HG03565 (cell line): ENCODE measurements at regions not wholly inside any gene's neighbourhood (a gene's known extent, or its start where the extent isn't known, plus 50 kb on each side); places are given as distances from the start of the nearest gene placed in this dataset.

Experiments used
- ATAC-seq: cut with Tn5 transposase; IDR thresholded peaks from one replicate; pipeline ENCODE4 v1.9.1; 2021; ENCODE audit warnings: mild to moderate bottlenecking, moderate library complexity; ENCODE audit not compliant: unreplicated experiment

DNA sequence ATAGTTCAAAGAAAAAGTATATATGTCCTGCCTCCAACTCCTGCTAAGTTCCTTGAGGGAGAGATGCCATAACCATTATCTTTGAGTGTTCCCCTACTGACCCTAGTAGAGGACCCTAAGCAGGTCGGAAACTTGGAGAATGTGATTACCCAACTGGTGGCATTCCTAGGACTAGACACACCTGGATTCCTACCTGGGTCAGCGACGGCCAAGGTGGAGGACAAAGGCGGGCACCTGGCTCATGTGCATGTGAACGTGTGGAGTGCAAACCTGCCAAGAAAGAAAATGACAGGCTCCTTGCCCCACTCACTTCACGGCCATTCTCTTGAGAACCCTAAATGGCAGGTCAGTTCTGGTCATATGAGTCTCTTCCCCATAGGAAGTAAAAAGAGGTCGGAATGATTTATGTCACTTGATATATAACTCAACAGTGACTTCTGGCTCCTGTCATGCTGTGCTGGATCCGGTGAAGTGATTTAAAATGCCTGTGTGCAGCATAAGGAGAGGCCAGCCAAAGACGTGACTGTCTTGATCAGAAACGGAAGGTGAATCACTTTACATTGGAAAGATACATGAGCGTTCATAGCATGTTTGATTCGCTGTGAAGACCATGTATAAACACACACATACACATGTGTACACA, 371.6 kb downstream of the EIPR1 start:
- ATAC-seq = no peak

DNA sequence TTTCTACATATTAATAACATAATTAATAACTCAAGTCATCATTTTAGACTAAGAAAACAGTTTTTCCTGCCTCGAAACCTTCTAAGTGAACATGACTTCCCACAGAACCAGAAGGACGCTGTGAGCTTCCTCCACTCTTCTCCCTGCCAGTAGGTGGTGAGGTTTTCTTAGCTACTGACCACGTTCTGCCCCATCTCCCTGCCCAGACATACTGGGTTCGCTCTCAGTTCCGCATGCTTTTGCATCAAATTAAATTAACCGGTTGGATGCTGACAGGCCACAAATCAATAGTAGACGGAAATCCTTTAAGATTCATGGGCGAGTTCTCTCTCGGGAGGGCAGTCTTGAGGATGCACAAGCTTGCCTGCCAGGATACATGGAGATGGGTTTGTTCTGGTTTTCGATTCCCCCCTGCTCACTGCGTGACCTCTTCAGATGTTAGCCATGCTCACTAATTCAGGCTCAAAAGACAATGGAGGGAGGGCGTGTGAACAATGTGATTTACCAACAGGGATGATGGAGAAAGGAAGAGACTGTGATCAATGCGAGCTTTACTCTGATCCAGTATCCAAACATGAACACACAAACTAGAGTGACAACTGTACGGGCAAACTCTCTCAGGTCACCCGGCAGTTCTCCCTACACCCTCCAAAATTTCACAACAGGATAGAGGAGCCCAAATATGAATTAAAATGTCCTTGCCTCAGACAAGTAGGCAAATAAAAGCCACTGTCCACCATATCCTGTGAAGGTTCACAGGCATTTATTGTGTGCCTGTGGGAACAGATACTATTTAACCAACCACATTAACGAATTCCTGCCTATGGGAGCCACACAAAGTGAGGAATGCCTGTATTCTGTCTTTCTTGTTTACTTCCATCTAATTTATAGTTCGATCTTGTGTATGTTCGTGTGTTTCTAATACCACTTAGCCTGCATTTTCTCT, 375.7 kb downstream of the EIPR1 start:
- ATAC-seq = no peak

DNA sequence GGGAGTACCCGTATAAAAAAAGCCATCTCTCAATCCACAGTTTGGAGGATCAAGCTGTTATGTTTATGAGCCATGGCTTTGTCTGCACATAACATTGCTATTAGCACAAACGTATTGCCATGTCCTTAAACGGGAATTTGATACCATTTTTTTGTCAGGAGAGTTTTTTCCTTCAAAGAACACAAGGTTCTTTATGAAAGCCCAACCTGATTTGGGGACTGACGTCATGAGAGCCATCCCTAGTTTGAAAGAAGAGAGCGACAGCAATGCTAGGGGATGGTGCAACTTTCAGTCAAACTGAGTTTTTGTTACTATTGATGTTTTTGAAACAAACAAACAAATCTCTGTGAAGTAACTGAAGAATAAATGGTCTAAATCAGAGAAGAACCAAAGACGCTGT, 376.6 kb downstream of the EIPR1 start:
- no peak for ATAC-seq

DNA sequence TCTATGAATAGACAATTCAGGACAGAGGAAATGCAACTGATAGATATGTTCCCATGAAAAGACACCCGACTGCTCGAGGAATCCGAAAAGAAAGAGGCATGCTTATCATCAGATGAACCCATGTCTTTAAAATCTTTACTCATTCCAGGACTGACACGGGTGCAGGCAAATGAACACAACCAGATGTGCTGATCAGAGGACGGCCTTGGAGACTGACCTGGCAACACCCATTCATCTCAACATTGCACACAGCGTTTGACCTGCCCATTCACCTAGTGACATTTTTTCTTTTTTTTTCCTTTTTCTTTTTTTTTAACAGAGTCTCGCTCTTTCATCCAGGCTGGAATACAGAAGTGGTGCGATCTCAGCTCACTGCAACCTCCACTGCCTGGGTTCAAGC, 377.5 kb downstream of the EIPR1 start:
- ATAC-seq = no peak

DNA sequence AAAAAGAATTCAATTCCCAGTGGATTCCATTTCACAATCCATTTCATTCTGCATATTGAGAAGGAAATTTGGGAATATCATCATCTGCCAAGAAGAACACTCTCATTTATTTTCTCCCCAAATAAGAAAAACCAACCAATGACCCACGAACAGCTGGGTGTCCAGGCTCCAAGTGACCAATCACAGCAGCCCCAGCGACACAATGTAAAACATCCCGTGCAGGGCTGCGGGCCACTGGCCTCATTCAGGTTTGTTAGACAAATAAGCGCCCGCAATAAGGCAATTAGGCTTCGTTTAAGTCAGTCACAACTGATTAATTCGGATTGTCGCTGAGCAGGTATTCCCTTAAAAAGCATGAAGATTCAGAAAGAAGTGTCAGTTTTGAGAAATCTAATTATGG, 378.6 kb downstream of the EIPR1 start:
- ATAC-seq = no peak

DNA sequence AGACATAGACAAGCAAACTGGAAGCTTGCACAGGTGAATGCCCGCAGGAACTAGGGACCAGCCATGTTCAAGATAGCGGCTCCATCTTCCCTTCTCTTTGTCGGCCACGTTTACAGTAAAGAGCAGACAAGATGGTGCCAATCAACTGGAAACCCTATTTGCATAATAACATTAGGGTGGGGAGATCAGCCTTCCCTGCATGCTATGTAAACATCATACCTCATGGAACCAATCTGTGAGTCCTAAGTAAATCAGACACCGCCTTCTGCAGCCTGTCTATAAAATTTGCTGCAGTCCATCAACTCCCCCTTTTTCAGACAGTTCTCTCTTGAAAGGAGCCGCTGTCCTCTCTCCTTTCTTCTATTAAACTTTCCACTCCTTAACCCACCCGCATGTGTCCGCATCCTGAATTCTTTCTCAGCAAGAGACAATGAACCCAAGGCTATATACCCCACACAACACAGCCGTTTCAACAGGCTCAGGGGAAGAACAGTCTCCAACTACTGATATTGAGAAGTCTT, 384.4 kb downstream of the EIPR1 start:
- ATAC-seq = no peak

DNA sequence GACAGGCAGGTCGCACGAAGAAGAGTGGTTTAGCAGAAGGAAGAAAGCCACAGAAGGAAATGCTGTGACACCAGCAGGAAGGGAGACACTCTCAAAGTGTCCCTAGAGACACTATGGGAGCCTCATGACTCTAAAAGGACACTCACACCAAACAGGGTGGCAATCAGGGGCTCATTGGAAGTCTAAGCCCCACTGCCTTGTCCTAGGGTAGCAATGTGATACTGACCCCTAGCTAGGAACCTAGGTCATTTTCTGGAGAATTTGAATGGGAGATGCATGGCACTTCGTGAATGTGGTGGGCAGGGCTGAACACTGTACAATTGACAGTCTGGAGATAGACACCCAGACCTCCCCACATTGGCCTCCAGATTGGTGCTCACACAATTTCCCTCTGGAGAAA, 385.0 kb downstream of the EIPR1 start:
- no peak for ATAC-seq

DNA sequence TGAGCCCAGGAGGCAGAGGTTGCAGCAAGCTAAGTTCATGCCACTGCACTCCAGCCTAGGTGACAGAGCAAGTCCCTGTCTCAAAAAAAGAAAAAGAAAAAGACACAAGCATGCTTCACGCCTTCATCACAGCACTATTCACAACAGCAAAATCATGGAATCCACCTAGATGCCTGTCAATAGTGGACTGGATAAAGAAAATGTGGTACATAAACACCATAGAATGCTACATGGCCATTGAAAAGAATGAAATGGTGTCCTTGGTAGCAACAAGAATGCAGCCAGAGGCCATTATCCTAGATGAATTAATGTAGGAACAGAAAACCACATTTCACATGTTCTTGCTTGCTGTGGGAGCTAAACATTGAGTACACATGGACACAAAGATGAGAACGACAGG, 392.6 kb downstream of the EIPR1 start:
- no peak for ATAC-seq

DNA sequence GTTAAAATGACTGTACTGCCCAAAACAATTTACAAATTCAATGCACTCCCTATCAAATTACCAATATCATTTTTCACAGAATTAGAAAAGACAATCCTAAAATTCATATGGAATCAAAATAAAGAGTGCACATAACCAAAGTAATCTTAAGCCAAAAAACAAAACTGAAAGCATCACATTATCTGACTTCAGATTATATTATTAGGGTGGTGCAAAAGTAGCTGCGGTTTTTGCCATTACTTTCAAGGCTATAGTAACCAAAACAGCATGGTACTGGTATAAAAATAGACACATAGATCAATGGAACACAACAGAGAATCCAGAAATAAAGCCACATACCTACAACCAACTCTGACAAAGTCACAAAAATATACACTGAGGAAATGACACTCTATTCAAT, 396.6 kb downstream of the EIPR1 start:
- no peak for ATAC-seq

DNA sequence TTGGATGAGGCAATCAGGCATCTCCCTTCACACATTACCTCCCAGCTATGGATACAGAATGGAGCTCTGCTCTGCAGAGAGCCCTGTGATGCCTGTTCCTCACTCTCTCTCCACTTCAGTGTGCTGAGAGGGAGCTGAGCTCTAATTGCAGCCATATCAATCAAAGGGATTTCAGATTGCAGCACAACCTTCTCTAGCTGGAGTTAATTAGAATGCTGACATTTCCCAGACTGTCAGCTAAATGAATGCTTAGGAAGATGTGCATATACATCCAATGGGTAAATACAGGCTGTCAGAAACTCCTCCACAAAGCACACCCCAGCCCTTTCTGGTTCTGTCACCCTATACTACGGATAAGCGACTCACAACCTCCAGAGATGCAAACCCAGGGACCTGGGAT, 402.6 kb downstream of the EIPR1 start:
- ATAC-seq = no peak

DNA sequence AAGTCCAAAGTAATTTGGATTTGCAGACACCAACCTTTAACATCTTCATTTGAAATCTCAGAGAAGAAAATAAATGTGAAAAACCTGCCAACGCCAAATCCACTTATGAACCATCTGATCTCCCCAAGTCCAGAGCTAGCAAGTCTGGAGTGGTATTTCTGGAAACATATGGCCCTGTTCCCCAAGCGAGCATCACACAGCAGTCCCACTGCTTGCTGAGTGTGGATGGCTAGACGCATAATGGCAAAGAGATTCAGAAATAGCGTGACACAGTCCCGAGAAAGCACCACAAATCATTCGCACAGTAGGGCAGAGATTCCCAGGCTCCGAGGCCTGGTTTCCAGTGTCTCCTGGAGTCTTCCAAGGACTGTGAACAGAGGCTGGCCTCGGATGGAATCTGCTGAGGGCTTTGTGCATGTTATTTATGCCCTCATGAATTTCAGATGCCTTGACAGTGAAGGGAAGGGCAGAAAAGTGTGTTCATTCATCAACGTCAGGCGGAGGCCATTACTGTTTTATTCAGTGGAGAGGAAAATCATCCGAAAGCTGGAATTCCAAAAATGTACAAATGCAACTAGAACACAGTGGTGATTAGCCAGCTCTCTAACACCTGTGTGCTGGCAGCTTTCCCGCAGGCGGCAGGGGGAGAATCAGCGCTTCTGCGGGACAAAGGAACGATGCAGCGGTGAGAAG, 417.0 kb downstream of the EIPR1 start:
- ATAC-seq = no peak

DNA sequence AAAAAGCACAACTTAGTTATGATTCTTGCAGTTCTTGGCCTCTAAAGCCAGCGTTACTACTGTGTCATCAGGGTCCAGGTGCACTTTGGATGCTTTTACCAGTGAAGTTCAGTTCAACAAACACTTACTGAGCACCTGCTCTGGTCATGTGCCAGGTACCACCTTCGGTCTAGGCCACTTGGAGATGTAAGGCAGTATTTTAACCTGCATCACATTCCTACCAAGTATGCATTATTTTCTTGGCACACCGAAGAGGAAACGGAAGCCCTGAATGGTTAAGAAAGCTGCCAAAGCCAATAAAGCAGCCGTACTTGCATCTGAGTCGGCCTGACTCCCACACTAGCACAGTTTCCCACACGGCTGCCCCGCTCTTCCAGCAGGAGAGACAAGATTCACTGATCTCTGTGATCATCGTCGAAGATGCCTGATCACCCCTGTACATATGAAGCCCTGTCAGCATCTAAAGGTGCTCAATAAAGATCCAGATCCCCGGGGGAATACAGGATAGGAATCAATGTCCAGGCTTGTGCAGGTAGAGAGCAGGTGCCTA, 427.1 kb downstream of the EIPR1 start:
- ATAC-seq = no peak

DNA sequence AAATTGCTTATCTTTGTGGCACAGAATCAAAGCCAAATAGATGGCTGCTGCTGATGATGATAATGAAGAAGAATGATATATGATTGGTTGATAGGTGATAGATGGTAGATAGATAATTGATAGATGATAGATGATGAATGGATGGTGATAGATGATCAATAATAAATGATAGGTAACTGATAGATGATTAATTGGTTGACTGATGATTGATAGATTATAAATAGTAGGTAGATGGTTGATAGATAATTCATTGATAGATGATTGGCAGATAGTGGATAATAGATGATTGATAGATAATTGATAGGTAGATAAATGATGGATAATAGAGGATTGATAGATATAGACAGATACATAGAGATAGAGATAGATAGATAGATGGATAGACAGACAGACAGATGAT, 430.2 kb downstream of the EIPR1 start:
- no peak for ATAC-seq

DNA sequence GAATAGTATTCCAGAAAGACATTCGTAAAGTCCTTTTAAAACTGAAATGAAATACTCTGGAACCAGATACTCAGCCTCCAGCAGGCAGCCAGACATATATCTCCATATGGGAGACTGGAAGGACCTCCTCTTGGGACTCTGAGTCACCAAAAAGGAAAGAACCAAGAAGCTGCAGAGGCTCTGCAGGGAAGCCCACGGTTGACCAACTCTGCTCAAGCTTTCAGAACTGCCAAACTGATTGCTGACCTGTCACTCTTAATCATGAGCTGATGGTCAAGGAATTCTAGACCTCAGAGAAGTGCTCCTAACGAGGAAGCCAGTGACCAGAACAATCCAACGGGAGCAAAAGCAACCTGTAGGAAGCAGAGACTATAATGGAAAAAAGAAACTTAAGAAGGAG, 434.7 kb downstream of the EIPR1 start:
- no peak for ATAC-seq

DNA sequence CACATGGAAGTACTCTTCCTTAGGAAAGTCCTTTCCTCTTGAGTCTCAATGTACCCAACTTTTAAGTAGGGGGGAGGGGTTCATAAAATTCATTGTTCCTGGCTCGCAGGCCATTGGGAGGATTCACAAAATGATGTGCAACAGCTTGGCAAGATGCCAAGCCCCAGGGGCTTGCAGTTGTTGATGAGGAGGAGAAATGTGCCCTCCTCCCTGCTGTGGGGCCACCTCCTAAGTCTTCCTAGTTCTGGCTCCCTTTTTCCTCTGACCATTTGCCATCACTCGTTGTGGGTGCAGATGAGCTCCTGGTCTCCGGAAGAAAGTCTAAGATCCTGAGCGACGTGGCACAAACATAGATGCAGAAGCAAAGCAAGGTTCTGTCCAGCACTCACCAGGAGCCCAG, 435.4 kb downstream of the EIPR1 start:
- ATAC-seq = no peak

DNA sequence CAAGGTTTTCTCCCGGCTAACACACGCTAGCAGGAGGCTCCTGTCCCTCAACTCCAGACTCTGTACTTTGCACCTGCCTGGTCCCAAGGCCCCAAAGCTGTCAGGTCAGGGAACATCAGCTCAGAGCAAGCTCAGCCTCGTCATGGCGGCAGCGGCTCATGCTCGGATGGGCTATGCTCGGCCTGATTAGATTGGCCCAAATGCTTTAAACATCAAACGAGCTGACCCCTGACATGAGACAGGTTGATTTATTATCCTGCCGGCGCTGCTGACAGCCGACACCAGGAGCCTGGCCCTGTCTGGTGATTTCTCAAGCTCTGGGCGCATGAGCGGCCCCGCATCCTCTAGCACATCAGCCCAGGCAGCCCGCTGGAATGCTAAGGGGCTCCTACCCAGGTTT, 436.4 kb downstream of the EIPR1 start:
- no peak for ATAC-seq

DNA sequence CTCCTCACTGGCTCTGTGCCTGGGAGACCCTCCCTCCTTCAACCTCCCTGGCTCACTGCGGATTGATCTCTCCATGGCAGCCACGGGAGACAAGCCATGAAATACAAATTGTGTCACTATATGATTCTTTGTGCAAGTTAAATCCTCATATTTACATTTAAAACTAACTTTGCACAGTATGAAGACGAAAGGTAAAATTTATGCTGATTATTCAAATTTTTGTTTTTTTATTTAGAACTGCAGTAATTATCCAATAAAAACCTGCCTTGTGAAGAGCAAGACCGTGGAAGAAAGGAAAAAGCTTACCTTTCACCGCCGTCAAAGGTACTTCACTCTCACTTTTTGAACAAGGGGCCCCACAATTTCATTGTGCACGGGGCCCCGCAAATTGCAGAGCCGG, 436.9 kb downstream of the EIPR1 start:
- no peak for ATAC-seq

DNA sequence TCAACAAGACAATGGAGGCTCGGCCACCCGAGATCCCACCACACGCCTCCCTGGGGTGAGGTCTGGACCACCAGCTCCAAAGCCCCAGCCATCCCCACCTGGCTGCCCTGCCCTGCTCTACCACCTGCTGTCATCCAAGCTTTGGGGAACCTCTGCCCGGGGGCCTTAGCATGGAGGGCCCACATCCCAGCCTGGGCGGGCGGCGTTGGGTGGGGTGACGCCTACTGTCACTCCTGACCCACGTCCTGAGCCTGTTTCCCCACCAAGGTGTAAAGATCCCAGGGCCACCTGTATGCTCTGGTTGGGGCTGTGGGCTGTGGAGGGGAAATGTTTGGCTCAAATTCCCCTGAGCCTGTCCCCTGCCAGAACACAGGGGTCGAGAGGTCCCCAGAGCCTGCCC, 437.6 kb downstream of the EIPR1 start:
- no peak for ATAC-seq

DNA sequence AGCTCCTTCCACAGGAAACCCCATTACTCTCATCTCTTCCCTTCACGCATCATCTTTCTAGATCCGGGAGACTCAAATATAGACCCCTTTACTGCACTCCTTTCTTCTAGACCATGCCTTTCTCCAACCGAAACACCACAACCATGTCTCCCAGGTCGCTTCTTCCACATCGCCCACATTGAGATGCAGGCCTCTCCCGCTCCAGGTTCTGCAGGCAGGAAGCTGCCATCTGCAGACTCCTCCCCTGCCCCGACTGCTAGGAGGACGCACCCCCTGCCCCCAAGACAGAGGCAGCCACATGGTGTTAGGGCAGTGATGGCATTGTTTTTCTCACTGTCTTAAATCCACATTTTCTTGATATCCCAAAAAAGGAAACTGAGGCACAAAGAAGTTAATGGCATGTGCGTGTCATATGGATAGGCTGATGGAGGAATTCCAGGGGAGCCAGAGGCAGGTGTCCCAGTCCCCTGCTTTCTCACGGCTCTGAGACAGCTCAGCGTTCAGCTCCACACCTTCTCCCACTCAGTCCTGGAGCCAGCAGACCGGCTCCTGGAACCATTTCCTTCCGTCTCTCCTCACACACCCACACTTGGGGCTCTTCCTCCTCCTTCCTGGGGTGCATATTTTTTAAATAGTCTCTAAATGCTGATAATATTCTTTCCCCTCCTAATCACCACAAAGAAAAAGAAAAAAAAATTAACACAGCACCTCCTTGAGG, 438.4 kb downstream of the EIPR1 start:
- no peak for ATAC-seq

DNA sequence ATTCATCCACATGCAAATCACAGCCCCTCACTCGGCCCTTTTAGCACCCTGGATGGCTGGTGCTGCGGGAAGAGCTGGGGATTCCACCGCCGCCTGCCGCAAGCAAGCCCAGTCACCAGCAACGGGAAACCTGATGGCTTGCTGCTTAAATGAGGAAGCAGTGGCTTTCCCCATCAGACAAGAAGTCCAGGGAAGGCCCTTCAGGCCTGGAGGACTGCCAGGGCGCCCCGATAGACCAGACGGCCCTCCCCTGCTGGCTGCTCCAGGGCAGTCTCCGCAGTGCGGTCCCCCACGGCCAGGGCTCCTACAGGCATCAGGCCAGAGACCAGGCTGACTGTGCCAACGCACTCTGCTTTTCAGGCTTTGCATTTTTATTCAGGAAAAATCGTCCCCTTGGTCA, 439.1 kb downstream of the EIPR1 start:
- no peak for ATAC-seq
